ENCODE measurements at regions not wholly inside any gene's neighbourhood (a gene's known extent, or its start where the extent isn't known, plus 50 kb on each side); places are given as distances from the start of the nearest gene placed in this dataset.
"Not testable (repeated sequence)": the region's sequence is repeated elsewhere in the genome, so short reads cannot be mapped to it uniquely, and the experiment has no call there.

DNA sequence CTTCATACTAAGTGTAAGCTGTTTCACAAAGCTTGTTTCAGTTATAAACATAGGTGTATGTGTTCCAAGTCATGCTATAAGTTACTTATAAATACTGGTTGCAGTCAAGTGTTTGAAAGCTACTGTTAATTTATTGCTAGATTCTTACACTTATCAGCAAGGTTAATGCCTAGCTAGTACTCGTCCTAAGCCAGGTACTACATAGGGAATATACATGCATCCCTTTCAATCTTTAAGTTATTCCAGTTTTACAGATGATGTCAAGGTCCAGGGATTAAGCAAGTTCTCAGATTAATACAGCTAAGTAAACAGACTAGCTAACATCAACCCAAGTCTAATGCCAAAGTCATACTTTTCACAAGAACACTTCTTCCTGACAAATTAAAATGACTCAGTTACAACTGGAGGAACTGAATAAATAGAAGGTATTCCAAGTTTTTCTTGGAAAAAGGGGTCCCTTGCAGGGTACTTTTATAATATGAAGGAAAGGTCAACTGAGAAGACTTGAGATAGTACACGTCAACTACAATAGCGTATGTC, 652.2 kb upstream of the USP24 start:
- no peak for DNase-seq
- H3K56ac ChIP-seq (ENCODE audit: insufficient read length, low read depth, low read length), result no peak overlapping the region
- H3K18ac ChIP-seq (ENCODE audit: insufficient read length, low read depth, low read length), result no peak overlapping the region
- WGBS (ENCODE audit: extremely low coverage, insufficient read length, low lambda C conversion rate), result no CpG with 5 or more reads among the region's 3 CpGs
- H3K27ac ChIP-seq (ENCODE audit: insufficient read length, low read depth, low read length), result no peak overlapping the region
- H3K23ac ChIP-seq (ENCODE audit: insufficient read length, low read depth, low read length), result no peak overlapping the region
- H3K79me2 ChIP-seq (ENCODE audit: insufficient read depth, low read length), result no peaks in the 10 kb centered on the region
- Mint-ChIP-seq H3K27ac (no peak overlapping the region), H3K4me1 (peaks cover 2 to 10% of the 10 kb centered on the region in 2 experiments; a peak in 3 of 4 replicates), H3K36me3 (ENCODE audit: insufficient read depth in 1 of 3, low read depth in 3 of 3) (no peaks in the 10 kb centered on the region), H3K9me3 (no peaks in the 10 kb centered on the region; a peak in 1 of 5 replicates), H3K27me3 (ENCODE audit: low read depth) (no peaks in the 10 kb centered on the region), H3K4me3 (no peak overlapping the region)
- H2AFZ ChIP-seq (ENCODE audit: low read length), result no peak overlapping the region
- H3K23me2 ChIP-seq (ENCODE audit: insufficient read length, low read depth, low read length, poor library complexity, severe bottlenecking), result no peaks in the 10 kb centered on the region
- H3K14ac ChIP-seq (ENCODE audit: insufficient read depth, low read length), result no peak overlapping the region
- no peak overlapping the region for H2BK120ac ChIP-seq (ENCODE audit: low read depth, low read length, poor library complexity, severe bottlenecking)
- H2BK12ac ChIP-seq (ENCODE audit: insufficient read length, low read depth, low read length), result no peak overlapping the region
- no peaks in the 10 kb centered on the region for H3K4me1 ChIP-seq (ENCODE audit: insufficient read depth, low read length)
- H3K9me3 ChIP-seq (ENCODE audit: control insufficient read depth, low read depth, low read length), result no peaks in the 10 kb centered on the region
- no peaks in the 10 kb centered on the region for H3K79me1 ChIP-seq (ENCODE audit: insufficient read depth, low read depth, low read length, poor library complexity, severe bottlenecking)
- H2AK5ac ChIP-seq (ENCODE audit: insufficient read length, low read length), result no peak overlapping the region
- H2BK15ac ChIP-seq (ENCODE audit: low read depth, low read length), result no peak overlapping the region
- no peaks in the 10 kb centered on the region for H3K27me3 ChIP-seq (ENCODE audit: insufficient read depth, low read length)
- H2BK5ac ChIP-seq (ENCODE audit: insufficient read length, low read length), result no peak overlapping the region
- H3K9ac ChIP-seq (ENCODE audit: extremely low read depth, insufficient read length, low read length), result no peak overlapping the region
- H2BK20ac ChIP-seq (ENCODE audit: low read depth, low read length, poor library complexity, severe bottlenecking), result no peak overlapping the region
- no peak overlapping the region for H4K91ac ChIP-seq (ENCODE audit: insufficient read length, low read depth, low read length)
- H4K8ac ChIP-seq (replicated peaks; ENCODE audit: insufficient read length, low read depth, low read length), result no peak overlapping the region
- no peak for TF ChIP-seq CTCF (conservative IDR thresholded peaks at IDR 0.05)
- no peak overlapping the region for H3K4me2 ChIP-seq (ENCODE audit: insufficient read depth, insufficient read length, low read length)
- H3T11ph ChIP-seq (ENCODE audit: low read length), result no peak overlapping the region
- H4K20me1 ChIP-seq (ENCODE audit: control insufficient read depth, insufficient read depth, insufficient read length), result no peaks in the 10 kb centered on the region
- no peak overlapping the region for H3K4ac ChIP-seq (ENCODE audit: low read depth, low read length)
- H4K5ac ChIP-seq (ENCODE audit: insufficient read length, low read depth, low read length), result no peak overlapping the region

- WGBS (ENCODE audit: extremely low coverage, insufficient read length, low lambda C conversion rate), result no CpG with 5 or more reads among the region's 7 CpGs
- not testable (repeated sequence) for H4K91ac ChIP-seq (ENCODE audit: insufficient read length, low read depth, low read length); H3K23me2 ChIP-seq (ENCODE audit: insufficient read length, low read depth, low read length, poor library complexity, severe bottlenecking); H3K79me2 ChIP-seq (ENCODE audit: insufficient read depth, low read length); H3K4ac ChIP-seq (ENCODE audit: low read depth, low read length); H3K56ac ChIP-seq (ENCODE audit: insufficient read length, low read depth, low read length); H2BK20ac ChIP-seq (ENCODE audit: low read depth, low read length, poor library complexity, severe bottlenecking); H3K18ac ChIP-seq (ENCODE audit: insufficient read length, low read depth, low read length); H3K23ac ChIP-seq (ENCODE audit: insufficient read length, low read depth, low read length); H3K36me3 Mint-ChIP-seq (ENCODE audit: insufficient read depth in 1 of 3, low read depth in 3 of 3); H3K4me2 ChIP-seq (ENCODE audit: insufficient read depth, insufficient read length, low read length); H2BK120ac ChIP-seq (ENCODE audit: low read depth, low read length, poor library complexity, severe bottlenecking); H3K4me1 ChIP-seq (ENCODE audit: insufficient read depth, low read length); H2BK12ac ChIP-seq (ENCODE audit: insufficient read length, low read depth, low read length); H2BK5ac ChIP-seq (ENCODE audit: insufficient read length, low read length); H4K20me1 ChIP-seq (ENCODE audit: control insufficient read depth, insufficient read depth, insufficient read length); H4K5ac ChIP-seq (ENCODE audit: insufficient read length, low read depth, low read length); H3K14ac ChIP-seq (ENCODE audit: insufficient read depth, low read length); H2BK15ac ChIP-seq (ENCODE audit: low read depth, low read length); H3K79me1 ChIP-seq (ENCODE audit: insufficient read depth, low read depth, low read length, poor library complexity, severe bottlenecking); H3K27ac ChIP-seq (ENCODE audit: insufficient read length, low read depth, low read length); H3K27me3 ChIP-seq (ENCODE audit: insufficient read depth, low read length); H3K9me3 ChIP-seq (ENCODE audit: control insufficient read depth, low read depth, low read length); H3K9ac ChIP-seq (ENCODE audit: extremely low read depth, insufficient read length, low read length); H3K27ac Mint-ChIP-seq; H4K8ac ChIP-seq (replicated peaks; ENCODE audit: insufficient read length, low read depth, low read length); H3K27me3 Mint-ChIP-seq (ENCODE audit: low read depth); H3K4me3 Mint-ChIP-seq; H3K9me3 Mint-ChIP-seq; H2AK5ac ChIP-seq (ENCODE audit: insufficient read length, low read length); H2AFZ ChIP-seq (ENCODE audit: low read length); DNase-seq; H3T11ph ChIP-seq (ENCODE audit: low read length)
- peaks cover 2 to 10% of the 10 kb centered on the region in 2 experiments; a peak in 3 of 4 replicates for H3K4me1 Mint-ChIP-seq
Measured at GRCh38 chr1:55865778-55866177, 650.6 kb upstream of the USP24 start.

Measured in H9 (cell line).